ENCODE measurements at regions not wholly inside any gene's neighbourhood (a gene's known extent, or its start where the extent isn't known, plus 50 kb on each side); places are given as distances from the start of the nearest gene placed in this dataset.

- TF ChIP-seq CTCF (conservative IDR thresholded peaks at IDR 0.05) (no peak), ZFX (IDR thresholded peaks at IDR 0.05) (no peak)
Measured at GRCh38 chr12:58365087-58365390, 423.7 kb downstream of the ATP23 start.

Measured in C4-2B (cell line).